IMR-90 (cell line): ENCODE measurements at regions not wholly inside any gene's neighbourhood (a gene's known extent, or its start where the extent isn't known, plus 50 kb on each side); places are given as distances from the start of the nearest gene placed in this dataset.

Experiments used
- RAD21 ChIP-seq: IDR thresholded peaks from 2 replicates; pipeline ENCODE4 v1.6.1; 2012; ENCODE audit warnings: low read length, improper control_type of control experiment
- USF2 ChIP-seq: fragments of 150-350 bp; IDR thresholded peaks from 2 replicates; pipeline ENCODE4 v1.6.1; 2017; ENCODE audit warnings: mild to moderate bottlenecking, antibody characterized with exemption, low read length, low read depth

- no peak for TF ChIP-seq RAD21
- TF ChIP-seq USF2 = no peak
Observed at GRCh38 chr17:77327566-77328464, 187.0 kb downstream of the SEC14L1 start.
